ENCODE measurements at regions not wholly inside any gene's neighbourhood (a gene's known extent, or its start where the extent isn't known, plus 50 kb on each side); places are given as distances from the start of the nearest gene placed in this dataset.

DNA sequence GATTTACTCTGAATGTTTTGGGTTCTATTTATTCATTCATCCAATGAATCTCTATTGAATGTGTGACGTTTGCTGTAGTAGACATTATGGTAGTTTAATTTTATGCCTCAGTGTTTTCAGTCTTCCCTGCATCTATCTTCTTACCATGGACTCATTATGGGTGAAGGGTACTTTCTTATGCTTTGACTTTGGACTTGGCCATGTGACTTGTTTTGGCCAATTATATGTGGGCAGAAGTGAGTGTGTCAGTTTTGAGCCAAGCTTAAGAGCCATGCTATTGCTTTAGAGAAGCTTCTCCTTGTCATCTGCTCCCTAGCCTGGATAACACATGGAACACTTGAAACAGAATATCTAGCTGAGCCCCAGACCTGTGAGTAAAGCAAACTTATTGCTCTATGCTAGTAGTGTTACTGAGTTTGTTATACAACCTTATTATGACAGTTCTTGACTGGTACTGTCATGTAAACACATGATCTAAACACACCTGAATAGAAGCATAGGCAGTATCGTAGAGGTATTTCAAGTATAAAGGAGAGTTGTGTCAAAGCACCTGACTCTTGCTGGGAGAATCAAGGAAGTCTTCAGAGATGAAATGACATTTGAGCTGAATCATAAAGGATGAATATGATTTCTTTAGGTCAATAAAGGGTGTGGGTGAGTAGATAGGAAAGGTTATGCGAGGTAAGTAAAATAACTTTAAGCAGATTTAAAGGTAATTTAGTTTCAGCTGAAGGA, 128.4 kb downstream of the NAA11 start:
- TF ChIP-seq ZBTB7A (IDR thresholded peaks at IDR 0.05; ENCODE audit: low read depth) = no peak

DNA sequence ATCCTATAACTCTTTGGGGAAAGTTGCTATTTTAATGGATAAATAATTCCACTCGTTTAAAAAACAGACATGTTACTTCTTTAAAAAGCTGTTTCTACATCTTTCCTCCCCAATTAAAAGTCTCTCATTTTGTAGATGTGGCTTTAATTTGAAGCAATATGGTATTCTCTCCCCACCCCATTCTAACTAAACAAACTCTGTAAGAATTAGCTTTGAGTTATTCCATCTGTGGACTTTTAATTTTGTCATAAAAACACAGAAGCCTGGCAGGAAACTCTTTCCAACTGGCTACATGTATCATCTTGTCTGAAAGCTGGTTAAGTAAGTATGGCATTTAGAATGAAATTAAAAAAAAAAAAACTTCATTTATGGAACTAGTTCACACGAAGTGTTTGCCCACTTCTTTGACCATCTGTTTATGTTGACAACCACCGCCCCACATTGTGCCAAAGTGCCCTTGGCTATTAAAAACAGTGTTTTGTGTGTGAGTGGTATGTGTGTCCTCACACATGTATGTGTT, 140.3 kb downstream of the NAA11 start:
- TF ChIP-seq, protein P1, sequence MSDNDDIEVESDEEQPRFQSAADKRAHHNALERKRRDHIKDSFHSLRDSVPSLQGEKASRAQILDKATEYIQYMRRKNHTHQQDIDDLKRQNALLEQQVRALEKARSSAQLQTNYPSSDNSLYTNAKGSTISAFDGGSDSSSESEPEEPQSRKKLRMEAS (IDR thresholded peaks at IDR 0.05) = no peak
- TF ChIP-seq FOXM1 (IDR thresholded peaks at IDR 0.05; ENCODE audit: borderline replicate concordance, low read depth) (no peak), NFIC (IDR thresholded peaks at IDR 0.05) (no peak), TEAD4 (IDR thresholded peaks at IDR 0.05) (no peak), ZBTB7A (IDR thresholded peaks at IDR 0.05; ENCODE audit: low read depth) (no peak), EP300 (IDR thresholded peaks at IDR 0.05; ENCODE audit: borderline replicate concordance) (no peak), TCF12 (IDR thresholded peaks at IDR 0.05; ENCODE audit: low read depth) (no peak), EGR1 (IDR thresholded peaks at IDR 0.05) (no peak), RAD21 (IDR thresholded peaks at IDR 0.05; ENCODE audit: low read depth) (no peak), CEBPB (IDR thresholded peaks at IDR 0.05) (no peak)
- TF ChIP-seq, protein P2, sequence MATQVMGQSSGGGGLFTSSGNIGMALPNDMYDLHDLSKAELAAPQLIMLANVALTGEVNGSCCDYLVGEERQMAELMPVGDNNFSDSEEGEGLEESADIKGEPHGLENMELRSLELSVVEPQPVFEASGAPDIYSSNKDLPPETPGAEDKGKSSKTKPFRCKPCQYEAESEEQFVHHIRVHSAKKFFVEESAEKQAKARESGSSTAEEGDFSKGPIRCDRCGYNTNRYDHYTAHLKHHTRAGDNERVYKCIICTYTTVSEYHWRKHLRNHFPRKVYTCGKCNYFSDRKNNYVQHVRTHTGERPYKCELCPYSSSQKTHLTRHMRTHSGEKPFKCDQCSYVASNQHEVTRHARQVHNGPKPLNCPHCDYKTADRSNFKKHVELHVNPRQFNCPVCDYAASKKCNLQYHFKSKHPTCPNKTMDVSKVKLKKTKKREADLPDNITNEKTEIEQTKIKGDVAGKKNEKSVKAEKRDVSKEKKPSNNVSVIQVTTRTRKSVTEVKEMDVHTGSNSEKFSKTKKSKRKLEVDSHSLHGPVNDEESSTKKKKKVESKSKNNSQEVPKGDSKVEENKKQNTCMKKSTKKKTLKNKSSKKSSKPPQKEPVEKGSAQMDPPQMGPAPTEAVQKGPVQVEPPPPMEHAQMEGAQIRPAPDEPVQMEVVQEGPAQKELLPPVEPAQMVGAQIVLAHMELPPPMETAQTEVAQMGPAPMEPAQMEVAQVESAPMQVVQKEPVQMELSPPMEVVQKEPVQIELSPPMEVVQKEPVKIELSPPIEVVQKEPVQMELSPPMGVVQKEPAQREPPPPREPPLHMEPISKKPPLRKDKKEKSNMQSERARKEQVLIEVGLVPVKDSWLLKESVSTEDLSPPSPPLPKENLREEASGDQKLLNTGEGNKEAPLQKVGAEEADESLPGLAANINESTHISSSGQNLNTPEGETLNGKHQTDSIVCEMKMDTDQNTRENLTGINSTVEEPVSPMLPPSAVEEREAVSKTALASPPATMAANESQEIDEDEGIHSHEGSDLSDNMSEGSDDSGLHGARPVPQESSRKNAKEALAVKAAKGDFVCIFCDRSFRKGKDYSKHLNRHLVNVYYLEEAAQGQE (IDR thresholded peaks at IDR 0.05; ENCODE audit: low read depth) = no peak

DNA sequence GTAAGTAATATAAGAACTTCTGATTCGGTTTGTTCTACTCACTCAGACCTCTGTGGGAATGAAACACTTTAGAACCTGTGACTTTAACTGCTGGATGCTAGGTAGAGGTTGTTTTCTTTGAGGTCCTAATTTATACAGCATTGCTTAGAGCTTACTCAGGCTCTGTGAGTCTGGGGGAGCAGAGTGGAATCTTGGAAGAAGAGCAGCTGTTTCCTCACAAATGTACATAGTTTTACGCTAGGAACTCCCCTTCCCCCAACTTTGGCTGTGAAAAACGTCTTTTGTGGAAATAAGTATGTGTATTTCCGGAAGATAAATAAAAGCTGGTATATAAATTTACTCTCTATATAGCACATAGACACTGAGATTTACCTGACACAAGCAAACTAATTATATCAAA, 141.4 kb downstream of the NAA11 start:
- TF ChIP-seq ZBTB7A (IDR thresholded peaks at IDR 0.05; ENCODE audit: low read depth) = no peak
- no peak for TF ChIP-seq FOXM1 (IDR thresholded peaks at IDR 0.05; ENCODE audit: borderline replicate concordance, low read depth)
- no peak for TF ChIP-seq NFIC (IDR thresholded peaks at IDR 0.05)
- no peak for TF ChIP-seq TAF1 (IDR thresholded peaks at IDR 0.05; ENCODE audit: low read depth)
- no peak for TF ChIP-seq TCF12 (IDR thresholded peaks at IDR 0.05; ENCODE audit: low read depth)
- no peak for TF ChIP-seq CEBPB (IDR thresholded peaks at IDR 0.05)
- no peak for TF ChIP-seq EP300 (IDR thresholded peaks at IDR 0.05; ENCODE audit: borderline replicate concordance)
- TF ChIP-seq TEAD4 (IDR thresholded peaks at IDR 0.05) = no peak
- TF ChIP-seq, protein P2 (IDR thresholded peaks at IDR 0.05; ENCODE audit: low read depth) = no peak
- TF ChIP-seq, protein P1 (IDR thresholded peaks at IDR 0.05) = no peak

DNA sequence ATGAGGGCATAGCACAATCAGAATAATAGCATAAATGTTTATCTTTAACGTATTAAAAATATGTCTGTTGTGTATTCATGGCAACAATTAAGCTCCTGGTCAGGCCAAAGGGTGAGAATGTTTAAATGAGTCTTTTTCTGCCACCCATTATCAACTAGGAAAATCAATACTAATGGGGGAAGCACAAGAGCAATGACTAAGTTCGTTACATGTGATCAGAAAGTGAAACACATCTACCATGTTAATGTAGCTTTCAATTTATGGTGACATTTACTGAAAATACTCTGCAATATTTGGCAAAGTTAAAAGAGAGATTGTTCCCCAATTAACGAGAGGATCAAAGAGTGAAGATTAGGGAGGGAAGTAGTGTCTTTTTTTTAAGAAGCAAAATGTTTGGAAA, 143.7 kb downstream of the NAA11 start:
- TF ChIP-seq EP300 (IDR thresholded peaks at IDR 0.05; ENCODE audit: borderline replicate concordance) (no peak), YY1 (IDR thresholded peaks at IDR 0.05; ENCODE audit: low read depth) (no peak), ZBTB7A (IDR thresholded peaks at IDR 0.05; ENCODE audit: low read depth) (no peak), NFIC (IDR thresholded peaks at IDR 0.05) (no peak)

DNA sequence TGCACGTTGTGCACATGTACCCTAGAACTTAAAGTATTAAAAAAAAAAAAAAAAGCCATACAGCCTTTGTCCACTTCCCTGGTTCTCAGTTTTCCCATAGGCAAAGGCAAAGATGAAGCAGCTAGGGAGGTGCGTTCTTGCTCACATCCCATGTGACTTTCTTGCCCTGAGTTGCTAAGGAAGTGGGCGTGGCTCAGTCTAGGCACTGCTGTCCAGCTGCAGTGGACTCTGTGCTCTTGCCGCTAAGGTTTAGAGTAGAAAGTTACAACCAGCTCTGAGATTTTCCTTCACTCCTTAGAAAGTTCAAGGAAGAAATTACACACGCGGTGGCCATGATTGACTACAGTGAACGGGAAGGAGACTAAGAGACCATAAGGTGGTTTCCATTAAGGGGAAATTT, 144.7 kb downstream of the NAA11 start:
- TF ChIP-seq EGR1 (IDR thresholded peaks at IDR 0.05) (no peak), CEBPB (IDR thresholded peaks at IDR 0.05) (no peak), TCF12 (IDR thresholded peaks at IDR 0.05; ENCODE audit: low read depth) (no peak), EP300 (IDR thresholded peaks at IDR 0.05; ENCODE audit: borderline replicate concordance) (no peak)
- TF ChIP-seq, protein P2 (IDR thresholded peaks at IDR 0.05; ENCODE audit: low read depth) = no peak
- TF ChIP-seq, protein P3, sequence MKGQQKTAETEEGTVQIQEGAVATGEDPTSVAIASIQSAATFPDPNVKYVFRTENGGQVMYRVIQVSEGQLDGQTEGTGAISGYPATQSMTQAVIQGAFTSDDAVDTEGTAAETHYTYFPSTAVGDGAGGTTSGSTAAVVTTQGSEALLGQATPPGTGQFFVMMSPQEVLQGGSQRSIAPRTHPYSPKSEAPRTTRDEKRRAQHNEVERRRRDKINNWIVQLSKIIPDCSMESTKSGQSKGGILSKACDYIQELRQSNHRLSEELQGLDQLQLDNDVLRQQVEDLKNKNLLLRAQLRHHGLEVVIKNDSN (IDR thresholded peaks at IDR 0.05) = no peak

All from Ishikawa (cell line).